Stimulated activated CD8-positive, alpha-beta memory T cell treated with anti-CD3 and anti-CD28 coated beads, Interleukin-7, amount 100 ng/mL, for 4 hours (primary cell): ENCODE measurements at regions not wholly inside any gene's neighbourhood (a gene's known extent, or its start where the extent isn't known, plus 50 kb on each side); places are given as distances from the start of the nearest gene placed in this dataset.

Experiments
- DNase-seq, 2 donors: peaks; one replicate each; pipeline ENCODE4 v3.0.0-alpha.2; 2020; ENCODE audit warnings: low read depth in 2 of 2

DNA sequence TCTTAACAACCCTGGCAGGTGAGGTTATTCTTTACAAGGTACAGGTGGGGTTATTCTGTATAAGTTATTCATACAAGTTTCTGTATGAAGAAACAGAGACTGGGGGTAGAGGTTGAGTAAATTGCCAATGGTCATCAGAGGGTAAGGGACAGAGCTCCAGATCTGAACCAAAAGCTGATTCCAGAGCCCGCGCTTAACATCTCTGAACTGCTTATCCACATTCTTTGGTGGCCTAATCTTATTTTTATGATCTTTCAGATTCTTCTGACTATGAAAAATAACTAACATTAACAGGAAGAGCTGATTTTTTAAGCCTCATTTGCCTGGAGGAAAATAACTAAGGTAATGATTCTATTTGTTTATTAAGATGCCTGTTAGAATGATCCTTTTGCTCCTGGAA lies 63.9 kb upstream of the BARHL2 start:
- DNase-seq = no peak

- DNase-seq = no peak
Observed at GRCh38 chr1:90779573-90779972, 62.5 kb upstream of the BARHL2 start.

- DNase-seq = no peak
Observed at GRCh38 chr1:90778486-90778885, 61.4 kb upstream of the BARHL2 start.

DNA sequence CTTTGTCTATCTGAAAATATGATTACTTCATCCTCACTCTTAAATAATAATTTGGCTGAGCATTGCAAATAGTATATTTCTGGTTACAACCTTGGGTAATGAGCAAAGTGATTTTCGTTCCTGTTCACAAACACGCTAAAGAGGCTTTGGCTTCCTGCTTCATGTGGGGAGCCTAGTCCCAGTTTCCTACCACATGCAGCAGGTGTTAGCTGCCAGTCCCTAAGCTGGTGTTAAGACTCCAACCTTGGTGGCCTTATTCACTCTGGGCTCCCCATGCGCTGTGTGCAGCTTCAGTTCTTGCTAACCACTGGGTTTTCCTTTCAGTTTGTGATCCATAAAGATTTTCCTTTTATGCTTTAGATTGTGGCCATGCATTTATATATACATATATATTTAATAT lies 56.7 kb upstream of the BARHL2 start:
- DNase-seq = no peak

DNA sequence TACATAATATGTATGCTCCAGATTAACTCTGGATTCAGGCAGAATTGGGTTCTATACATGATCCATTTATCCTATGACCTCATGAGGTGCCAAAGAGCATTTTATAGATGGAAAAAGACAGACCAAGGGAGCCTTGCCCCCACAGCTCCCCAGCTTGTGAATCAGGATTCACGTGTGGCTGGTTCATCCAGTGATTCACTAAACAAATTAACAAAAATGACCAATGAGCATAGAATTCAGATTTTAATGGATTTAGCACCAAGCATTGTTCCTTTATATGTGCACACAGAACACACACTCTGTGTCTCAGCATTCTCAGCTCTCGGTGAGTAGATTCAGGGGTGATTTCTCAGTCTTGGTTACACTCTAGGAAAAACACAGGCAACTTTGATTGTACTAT lies 51.7 kb upstream of the BARHL2 start:
- no peak for DNase-seq

DNA sequence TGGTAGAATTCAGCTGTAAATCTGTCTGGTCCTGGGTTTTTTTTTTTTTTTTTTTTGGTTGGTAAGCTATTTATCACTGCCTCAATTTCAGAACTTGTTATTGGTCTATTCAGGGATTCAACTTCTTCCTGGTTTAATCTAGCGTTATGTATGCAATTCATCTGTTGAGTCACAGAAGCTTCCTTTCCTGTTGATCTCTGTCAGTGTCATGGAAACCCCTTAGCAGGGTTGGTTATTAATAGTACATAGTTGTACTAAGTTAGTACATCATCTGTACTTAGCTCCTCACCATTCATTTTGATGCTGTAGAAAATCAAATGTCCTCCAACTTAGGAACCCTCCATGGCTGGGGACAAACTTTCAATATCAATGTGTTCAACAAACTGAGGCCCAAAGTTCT lies 51.0 kb upstream of the BARHL2 start:
- no peak for DNase-seq
